HG02840 (cell line): ENCODE measurements at regions not wholly inside any gene's neighbourhood (a gene's known extent, or its start where the extent isn't known, plus 50 kb on each side); places are given as distances from the start of the nearest gene placed in this dataset.
"Not testable (repeated sequence)": the region's sequence is repeated elsewhere in the genome, so short reads cannot be mapped to it uniquely, and the experiment has no call there.

Source experiments
- ATAC-seq: cut with Tn5 transposase; IDR thresholded peaks from one replicate; pipeline ENCODE4 v1.9.1; 2021; ENCODE audit warnings: mild to moderate bottlenecking, moderate library complexity, moderate number of reproducible peaks; ENCODE audit not compliant: unreplicated experiment, low FRiP score

DNA sequence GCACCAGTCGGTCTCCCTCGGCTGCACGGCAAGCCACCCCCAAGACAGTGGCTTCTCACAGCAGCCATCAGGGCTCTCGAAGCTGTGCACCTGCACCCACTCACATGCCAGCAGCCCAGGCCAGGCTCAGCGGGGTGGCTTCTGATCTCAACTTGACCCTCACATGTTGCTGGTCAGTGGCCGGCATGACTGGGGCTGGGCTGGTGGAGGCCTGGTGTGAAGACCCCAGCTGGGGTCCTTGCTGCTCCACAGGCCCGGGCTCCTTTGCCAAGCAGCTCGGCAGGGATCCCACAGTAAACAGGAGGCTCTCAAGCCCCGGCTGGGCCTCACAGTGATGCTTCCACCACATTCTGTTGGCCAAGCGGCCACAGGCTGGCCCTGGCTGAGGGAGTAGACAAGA, 128.2 kb downstream of the BRD1 start:
- no peak for ATAC-seq

DNA sequence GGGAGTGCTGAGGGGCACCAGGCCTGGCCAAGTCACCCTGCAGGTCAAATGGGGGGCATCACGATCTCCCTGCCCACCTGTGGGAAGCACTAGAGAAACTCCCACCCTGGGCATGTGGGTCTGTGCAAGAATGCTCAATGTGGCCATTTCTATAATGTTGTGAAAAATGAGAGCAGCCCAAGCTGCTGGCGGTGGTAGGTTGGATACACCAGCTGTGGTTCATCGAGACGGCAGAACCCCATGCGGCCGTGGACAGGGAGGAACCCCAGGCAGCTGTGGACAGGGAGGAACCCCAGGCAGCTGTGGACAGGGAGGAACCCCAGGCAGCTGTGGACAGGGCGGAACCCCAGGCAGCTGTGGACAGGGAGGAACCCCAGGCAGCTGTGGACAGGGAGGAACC, 129.1 kb downstream of the BRD1 start:
- ATAC-seq: not testable (repeated sequence)

DNA sequence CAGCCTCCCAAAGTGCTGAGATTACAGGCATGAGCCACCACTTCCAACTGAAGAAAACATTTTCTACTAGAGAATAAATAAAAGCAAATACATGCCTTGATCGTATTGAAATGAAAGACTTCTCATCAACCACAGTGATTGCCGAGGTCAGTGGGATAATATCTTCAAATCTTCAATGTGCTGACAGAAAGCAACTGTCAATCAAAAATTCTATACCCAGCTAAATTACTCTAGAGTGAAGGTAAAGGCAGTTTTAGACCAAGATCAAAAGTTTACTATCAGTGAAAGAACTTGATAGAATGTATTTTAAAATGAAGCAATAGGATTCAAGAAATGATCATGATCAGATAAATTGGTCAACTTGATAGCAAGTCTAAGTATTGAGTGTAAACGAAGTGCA, 130.6 kb downstream of the BRD1 start:
- ATAC-seq: no peak

DNA sequence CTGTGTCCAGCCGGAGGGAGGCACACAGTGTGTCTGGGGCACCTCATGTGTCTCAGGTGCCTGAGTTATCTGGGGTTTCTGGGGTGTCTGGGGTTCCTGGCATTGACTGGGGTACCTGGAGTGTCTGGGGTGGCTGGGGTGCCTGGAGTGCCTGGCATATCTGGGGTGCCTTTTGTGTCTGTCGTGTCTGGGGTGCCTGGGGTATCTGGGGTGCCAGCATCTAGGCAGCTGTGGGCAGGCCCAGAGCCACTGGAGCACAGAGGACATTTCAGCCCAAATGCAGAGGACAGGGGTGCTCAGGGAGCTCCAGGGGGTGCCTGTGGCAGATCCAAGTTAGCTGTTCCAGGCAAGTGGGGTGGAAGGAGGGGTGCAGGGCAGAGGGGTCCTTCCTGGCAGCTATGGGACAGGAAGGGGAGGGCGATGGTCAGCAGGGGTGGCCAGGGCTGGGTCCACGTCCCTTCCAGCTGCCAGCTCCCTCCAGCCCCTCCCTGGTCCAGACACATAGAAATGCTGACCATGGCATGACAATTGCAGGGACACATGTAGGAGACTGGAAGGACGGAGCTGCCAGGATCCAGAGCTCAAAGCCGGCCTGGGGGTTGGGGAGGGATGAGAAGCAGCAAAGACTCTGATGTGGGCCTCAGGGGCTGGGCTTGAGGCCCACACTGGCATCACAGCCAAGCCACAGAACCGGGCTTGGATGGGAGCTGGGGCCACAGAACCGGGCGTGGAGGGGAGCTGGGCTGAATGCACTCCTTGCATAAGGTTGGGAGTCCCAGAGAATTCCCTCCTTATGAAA, 133.0 kb downstream of the BRD1 start:
- no peak for ATAC-seq

DNA sequence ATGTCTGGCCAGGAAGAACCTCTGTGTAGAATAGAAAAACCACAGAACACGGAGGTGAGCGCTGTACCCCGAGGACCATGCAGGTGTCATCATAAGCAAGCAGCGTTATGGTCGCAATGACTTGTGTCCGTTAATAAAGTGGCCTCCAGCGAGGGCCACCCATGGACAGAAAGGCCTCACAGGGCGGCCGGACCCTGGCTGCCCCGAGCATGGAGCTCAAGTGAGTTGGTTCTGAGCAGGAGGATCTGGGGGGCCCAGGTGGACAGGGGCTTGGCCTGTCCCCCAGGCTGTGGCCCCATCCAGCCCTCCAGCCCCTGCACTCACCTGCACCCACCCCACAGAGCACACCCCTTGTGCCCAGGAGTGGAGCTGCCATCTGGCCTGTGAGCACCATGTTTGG, 133.8 kb downstream of the BRD1 start:
- no peak for ATAC-seq

DNA sequence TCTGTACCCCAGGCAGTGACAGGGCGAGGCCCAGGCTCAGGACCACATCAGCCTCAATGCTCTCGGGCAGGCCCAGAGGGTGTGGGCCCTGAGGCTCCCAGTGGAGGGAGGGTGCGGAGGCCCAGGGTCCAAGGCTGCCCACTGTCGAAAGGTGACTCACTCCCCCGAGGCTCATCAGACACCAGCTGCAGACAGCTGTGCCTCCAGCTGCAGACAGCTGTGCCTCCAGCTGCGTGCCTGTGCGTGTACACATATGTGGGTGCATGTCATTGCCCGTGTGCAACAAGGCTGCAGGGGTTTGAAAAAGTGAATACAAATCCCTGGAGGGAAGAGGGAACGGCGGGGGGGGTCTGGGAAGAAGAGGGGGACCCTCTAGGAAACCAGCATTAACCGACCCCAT, 134.3 kb downstream of the BRD1 start:
- no peak for ATAC-seq

DNA sequence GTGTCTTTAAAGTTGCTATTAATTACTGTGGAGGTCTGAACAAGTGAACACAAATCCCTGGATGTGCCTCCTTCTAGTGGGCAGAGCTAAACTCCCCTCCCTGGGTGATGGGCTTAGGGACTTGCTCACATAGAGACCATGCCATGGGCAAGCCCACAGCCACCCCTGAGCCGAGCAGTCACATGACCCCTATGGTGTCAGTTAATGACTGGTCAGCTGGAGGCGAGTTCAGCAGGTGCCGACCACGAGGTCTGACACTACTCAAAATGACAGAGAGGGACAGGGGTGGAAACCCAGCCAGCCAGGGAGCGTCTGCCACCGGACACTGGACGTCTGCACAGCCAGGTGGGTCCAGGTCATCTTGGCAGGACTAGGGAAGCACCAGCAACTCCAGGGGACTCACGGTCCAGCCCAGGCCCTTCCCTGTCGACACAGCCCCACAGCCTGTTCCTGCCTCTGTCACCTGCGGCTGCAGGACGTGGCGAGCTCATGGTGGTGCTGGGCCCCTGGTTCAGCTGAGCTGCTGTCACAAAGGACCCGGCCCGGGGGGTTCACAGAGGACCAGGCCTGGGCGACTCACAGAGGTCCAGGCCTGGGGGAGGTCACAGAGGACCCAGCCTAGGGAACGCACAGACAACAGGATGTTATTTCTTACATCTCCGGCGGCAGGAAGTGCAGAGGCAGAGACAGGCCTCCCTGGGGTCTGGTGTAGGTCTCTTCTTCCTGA, 135.0 kb downstream of the BRD1 start:
- ATAC-seq: no peak

DNA sequence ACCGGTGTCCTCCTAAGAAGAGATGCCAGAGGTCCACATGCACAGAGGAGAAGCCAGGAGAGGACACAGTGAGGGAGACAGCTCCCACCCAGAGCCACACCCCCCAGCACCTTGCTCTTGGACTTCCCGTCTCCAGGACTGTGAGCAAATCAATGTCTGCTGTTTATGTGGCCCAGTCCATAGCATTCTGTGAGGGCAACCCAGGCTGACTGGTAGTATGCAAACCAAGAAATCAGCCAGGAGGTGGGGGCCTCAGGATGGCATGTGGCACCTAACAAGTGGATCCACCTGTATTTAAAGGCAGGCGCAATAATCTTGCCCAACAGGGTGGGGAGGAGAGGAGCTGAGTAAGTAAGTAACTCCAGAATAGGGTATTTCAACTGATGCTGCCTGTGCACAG, 136.4 kb downstream of the BRD1 start:
- no peak for ATAC-seq

DNA sequence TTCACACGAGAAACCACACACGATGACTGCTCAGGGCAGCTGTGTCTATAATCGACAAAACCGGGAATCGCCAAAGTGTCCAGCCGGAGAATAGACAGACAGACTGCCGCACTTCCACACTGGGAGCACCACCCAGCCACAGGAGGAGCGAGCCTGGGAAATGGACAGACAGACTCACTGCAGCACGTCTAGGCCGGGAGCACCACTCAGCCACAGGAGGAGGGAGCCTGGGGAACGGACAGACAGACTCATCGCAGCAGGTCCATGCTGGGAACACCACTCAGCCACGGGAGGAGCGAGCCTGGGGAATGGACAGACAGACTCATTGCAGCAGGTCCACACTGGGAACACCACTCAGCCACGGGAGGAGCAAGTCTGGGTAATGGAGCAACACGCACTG, 137.2 kb downstream of the BRD1 start:
- no peak for ATAC-seq

DNA sequence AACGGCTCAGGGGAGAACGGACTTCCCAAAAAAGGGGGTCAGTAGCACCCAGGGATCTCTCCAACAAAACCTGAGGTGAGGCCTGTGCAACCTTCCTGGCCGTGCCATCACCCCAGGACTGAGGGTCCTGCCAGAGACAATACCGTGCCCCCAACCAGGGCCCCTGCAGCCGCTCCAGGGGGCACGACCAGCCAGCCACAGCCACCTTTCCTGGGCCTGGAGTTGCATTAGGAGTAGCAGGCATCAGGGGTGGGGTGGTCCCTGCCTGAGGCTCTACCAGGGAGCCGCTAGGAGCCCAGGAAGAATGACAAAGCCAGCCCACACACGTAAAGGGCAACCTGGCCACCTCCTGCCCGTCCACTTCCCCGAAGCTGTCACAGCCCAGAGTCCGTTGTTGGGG, 137.8 kb downstream of the BRD1 start:
- no peak for ATAC-seq

DNA sequence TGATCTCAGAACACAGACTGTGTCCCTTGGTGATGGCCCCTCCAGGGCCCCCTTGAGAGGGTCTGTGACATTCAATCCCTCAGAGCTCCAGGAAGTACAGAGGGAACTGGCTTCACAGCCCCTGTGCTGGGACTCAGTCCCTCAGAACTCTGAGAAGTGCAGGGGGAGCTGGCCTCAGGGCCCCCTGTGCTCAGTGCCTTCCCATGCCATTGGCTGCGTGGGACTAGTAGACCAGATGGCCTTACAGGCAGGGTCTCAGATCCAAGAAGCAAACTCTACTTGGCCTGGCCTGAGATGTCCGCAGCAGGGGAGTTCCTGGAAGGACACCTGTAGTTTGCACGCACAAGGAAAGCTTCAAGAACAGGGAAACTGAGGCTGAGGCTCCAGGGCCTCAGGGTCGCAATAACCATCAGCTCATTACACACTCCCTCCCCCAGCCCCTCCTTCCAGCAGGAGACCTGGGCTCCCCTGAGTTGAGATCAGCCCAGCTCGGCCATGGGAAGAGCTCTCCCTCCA, 138.4 kb downstream of the BRD1 start:
- no peak for ATAC-seq

DNA sequence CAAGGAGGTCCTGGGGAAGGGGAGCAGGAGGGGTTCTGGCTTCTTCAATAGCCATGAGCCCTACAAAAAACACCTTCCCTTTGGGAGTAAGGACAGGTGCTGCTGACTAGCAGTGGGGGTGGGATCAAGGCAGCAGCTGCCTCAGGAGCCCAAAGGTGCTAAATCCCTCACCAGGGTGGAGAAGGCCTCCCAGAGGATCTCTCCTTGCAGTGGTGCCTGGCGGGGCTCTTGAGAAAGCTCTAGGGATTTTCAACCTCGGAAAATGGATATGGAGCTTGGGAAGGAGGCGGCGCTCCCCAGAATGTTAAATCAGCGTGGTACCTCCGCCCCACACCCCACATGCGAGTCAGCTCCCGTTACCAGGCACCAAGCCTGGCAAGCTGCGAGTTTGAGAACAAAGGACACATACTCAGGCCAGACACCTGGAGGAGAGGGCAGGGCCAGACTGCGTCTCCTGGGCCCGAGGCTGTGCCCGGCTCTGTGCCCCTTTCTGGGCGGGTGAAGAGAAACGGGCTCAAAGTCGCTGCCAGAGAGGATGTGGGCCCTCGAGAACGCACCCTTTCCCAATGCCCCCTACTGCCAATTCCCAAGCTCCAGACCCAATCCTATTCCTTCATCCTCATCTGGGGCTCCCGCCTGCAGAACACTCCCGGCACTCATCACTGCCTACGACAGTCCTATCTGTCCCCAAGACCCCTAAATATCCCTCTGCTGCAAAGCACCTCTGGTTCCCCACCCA, 139.0 kb downstream of the BRD1 start:
- ATAC-seq: no peak

DNA sequence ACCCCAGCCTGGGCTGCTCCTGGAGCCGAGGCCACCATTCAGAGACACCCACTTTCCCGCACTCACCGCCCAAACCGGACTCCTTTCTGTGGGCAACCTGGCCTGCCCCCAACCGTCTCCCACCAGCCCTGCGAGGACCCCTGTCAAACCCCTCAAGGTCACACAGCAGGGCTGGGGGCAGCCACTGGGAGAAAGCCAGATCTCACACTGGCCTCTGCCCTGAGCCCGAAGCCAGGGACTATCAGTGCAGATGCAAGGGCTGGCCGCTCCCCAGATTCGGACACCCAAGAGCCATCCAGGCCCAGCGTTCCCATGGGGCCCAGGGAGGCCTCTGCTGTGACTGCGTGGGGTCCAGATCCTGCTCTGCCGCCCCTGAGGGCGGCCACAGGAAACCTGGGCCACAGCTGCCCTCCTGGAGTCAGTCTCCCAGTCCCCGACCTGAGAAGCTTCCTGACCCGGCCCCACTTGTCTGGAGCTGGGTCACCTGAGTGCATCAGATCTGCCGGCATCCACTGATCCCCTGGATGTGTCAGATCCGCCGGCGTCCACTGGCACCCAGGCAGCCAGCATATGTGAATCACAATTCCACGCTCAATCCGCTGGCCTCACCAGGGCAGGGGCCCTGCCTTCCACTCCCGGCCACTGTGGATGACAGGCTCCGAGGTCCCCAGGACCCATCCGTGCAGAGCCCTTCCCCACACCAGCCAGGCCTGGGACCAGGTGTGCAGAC, 139.7 kb downstream of the BRD1 start:
- no peak for ATAC-seq

DNA sequence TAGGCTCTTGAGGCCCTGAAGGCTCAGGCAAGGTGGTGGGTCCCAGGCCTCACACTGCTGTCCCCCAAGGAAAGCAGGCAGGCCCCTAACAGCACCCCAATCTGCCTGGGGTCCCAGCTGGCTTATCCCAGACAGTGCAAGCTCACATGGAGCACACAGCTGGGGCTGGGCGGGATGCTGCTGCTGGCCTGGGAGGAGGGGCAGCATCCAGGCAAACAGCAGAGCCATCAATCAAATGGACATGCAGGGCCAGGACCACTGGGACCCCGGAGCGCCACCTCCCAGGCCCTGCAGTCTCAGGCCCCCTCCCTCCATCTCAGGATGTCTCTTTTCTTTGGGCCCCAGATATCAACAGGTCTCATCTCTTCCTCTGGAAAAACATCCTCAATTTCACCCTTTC, 140.3 kb downstream of the BRD1 start:
- ATAC-seq: no peak

DNA sequence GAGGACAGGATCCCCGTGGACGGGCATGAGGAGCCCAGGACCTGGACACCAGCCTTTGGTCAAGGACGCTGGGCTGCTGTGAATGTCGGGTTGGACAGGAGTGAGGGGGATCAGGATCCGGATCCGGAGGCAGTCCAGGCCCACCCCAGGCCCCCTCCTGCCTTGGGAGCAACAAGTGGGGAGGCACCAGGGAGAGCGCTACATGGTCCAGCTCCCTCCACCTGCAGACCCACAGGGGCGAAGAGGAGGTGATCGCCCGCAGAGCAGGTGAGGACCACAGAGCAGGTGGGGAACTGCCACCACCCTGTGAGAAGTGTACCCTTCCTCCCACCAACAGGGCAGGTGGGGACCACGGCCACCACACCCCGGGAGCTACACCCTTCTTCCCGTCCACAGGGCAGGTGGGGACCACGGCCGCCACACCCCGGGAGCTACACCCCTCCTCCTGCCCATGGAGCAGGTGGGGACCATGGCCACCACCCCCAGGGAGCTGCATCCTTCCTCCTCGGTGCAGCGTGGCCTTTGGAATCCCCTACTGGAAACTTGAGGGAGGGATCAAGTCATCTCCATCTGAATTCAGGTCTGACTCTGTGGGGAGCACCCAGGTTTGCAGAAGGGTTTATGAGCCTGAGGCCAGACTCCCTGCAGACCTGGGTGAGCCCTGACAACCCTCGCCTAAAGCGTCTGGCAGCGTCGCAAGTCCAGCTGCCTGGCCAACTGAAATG, 141.0 kb downstream of the BRD1 start:
- no peak for ATAC-seq

DNA sequence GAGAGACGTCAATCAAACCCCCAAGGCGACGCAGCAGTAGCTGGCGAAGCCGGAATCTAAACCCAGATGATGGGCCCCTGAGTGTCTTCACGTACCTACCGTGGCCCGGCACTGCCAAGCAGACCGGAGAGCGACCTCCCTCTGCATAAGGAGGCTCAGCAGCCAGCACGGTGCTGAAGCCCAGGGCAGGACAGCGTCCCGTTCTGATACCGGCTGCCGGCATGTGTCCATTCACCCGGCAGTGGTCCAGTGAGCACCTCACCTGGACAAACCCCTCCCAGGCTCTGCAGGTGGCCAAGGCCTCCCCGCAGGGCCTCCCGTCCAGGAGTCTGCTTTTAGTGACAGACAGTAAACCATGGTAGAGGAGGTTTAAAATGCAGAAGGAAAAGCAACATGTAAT, 142.0 kb downstream of the BRD1 start:
- ATAC-seq: no peak

DNA sequence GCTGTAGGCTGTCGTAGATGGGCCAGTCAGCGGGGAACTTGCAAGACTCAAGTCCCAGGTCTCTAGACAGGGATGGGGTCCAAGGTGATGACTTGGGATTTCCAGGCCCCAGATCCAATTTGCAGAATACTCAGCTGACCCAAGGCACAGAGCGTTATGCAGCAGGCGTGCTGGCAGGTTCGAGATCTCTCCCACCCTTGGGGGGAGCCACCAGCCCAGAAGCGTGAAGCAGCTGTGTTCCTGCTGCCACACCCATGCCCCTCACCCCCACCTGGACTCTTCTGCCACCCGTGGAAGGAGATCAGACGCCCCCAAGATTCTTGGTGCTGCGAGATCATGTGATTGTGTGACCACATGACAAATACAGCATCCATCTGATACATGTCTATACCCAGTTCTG, 142.6 kb downstream of the BRD1 start:
- ATAC-seq: no peak

DNA sequence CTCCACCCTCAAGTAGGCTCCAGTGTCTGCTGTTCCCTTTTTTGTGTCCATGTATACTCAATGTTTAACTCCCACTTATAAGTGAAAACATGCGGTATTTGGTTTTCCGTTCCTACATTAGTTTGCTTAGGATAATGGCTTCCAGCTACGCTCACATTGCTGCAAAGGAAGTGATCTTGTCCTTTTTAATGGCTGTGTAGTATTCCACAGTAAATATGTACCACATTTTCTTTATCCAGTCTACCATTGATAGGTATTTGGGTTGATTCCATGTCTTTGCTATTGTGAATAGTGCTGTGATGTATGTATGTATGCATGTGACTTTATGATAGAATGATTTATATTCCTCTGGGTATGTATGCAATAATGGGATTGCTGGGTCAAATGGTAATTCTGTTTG, 144.6 kb downstream of the BRD1 start:
- ATAC-seq: no peak

DNA sequence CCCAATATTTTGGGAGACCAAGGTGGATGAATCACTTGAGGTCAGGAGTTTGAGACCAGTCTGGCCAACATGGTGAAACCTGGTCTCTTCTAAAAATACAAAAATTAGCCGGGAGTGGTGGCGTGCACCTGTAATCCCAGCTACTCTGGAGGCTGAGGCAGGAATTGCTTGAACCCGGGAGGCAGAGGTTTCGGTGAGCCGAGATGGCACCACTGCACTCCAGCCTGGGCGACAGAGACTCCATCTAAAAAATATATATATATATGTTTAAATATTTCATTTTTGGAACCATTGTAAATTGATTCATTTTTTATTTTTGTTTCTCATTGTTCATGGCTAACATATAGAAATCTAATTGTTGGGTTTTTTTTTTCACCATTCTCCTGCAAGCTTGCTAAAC, 146.9 kb downstream of the BRD1 start:
- ATAC-seq: not testable (repeated sequence)

DNA sequence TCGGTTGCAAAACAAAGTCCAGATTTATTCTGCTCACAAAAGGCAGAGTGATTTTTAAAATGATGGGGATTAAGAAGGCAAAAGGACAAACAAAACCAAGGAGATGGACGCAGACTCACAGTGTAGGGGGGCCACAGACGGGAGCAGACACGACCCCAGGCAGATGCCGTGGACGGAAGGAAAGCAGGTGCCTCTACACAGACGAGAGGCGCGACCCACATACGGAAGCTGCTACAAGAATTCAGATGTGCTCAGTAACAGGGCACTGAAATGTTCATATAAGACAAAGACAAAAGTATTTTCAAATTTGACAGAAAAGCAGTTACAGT, 148.9 kb downstream of the BRD1 start:
- no peak for ATAC-seq
